ENCODE measurements at regions not wholly inside any gene's neighbourhood (a gene's known extent, or its start where the extent isn't known, plus 50 kb on each side); places are given as distances from the start of the nearest gene placed in this dataset.

- Histone ChIP-seq H3K4me2 (no peak overlapping the region), H3K9me2 (ENCODE audit: insufficient read depth) (0 out of 2 replicates have a peak, but pooled peaks cover 3% of the 10 kb centered on the region), H3K4me1 (ENCODE audit: insufficient read depth) (no peaks in the 10 kb centered on the region), H4K20me1 (replicated peaks; ENCODE audit: insufficient read depth) (no peaks in the 10 kb centered on the region), H3K79me2 (replicated peaks; ENCODE audit: insufficient read depth) (no peaks in the 10 kb centered on the region), H3F3A (replicated peaks; ENCODE audit: low read depth) (no peaks in the 10 kb centered on the region), H3K27me3 (ENCODE audit: insufficient read depth) (no peaks in the 10 kb centered on the region), H3K36me3 (ENCODE audit: insufficient read depth) (no peaks in the 10 kb centered on the region), H2AFZ (no peak overlapping the region), H3K27ac (ENCODE audit: low read depth) (no peak overlapping the region), H3K4me3 (no peak overlapping the region)
- no peak for TF ChIP-seq ZNF331 (CRISPR knock-in tag; IDR thresholded peaks at IDR 0.05; ENCODE audit: low read depth)
- no peak for TF ChIP-seq CTCF (conservative IDR thresholded peaks at IDR 0.05; ENCODE audit: low read depth in 2 of 2)
- no peak for TF ChIP-seq REST (IDR thresholded peaks at IDR 0.05; ENCODE audit: unreplicated experiment)
- TF ChIP-seq ZNF462 (CRISPR knock-in tag; IDR thresholded peaks at IDR 0.05) = no peak
- TF ChIP-seq NANOG (IDR thresholded peaks at IDR 0.05; ENCODE audit: borderline replicate concordance) = no peak
- no peak for TF ChIP-seq ZNF114 (CRISPR knock-in tag; IDR thresholded peaks at IDR 0.05)
- TF ChIP-seq EZH2 (IDR thresholded peaks at IDR 0.05; ENCODE audit: low read depth, unreplicated experiment) = no peak
- H3K4me1 Mint-ChIP-seq = peaks cover 3% of the 10 kb centered on the region; the same call in 2 of the 3 replicates
- no peaks in the 10 kb centered on the region; the same call in 2 of the 3 replicates for H3K36me3 Mint-ChIP-seq (ENCODE audit: low read depth)
- peaks cover 1% of the 10 kb centered on the region for H3K27me3 Mint-ChIP-seq (ENCODE audit: insufficient read depth, low read depth, poor library complexity)
- DNase-seq (ENCODE audit: low spot score) (no peak), ATAC-seq (no peak)
- H3K9me3 Mint-ChIP-seq = no peaks in the 10 kb centered on the region; the same call in 1 of the 3 replicates
- H3K4me3 Mint-ChIP-seq = no peak overlapping the region
- no peak overlapping the region for H3K27ac Mint-ChIP-seq
Measured at GRCh38 chr10:42999385-43000020, 77.4 kb upstream of the RET start.
